ENCODE measurements at regions not wholly inside any gene's neighbourhood (a gene's known extent, or its start where the extent isn't known, plus 50 kb on each side); places are given as distances from the start of the nearest gene placed in this dataset.
"Not testable (repeated sequence)": the region's sequence is repeated elsewhere in the genome, so short reads cannot be mapped to it uniquely, and the experiment has no call there.

DNA sequence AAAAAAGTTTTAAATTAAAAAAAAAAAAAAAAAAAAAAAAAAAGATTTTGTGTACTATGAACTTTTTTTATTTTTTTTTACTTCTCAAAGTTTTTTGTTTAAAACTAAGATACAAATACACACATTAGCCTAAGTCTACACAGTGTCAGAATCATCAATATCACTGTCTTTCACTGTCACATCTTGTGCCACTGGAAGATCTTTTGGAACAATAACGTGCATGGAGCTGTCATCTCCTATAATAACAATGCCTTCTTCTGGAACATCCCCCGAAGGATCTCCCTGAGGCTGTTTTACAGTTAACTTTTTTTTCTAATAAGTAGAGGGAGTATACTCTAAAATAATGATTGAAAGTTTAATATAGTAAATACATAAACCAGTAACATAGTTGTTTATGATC, 295.7 kb downstream of the KCNJ2 start:
- DNase-seq, result no peak

DNA sequence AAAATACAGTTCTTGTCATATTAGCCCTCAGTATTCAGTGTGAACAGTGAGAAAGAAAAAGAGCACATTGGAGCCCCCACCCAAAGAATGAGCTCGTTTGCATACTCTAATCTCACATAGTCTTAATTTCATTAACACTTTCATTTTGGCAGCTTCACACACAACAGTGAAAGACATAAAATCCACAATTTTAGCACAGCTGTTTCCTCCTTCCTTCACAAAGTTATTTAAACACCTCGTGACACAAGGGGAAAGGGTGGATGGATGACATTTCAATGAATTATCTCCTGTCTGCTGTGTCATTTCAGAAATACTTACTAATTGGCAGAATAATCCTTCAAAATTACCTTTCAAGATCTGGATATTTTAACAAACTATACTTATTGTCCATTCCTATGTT, 299.3 kb downstream of the KCNJ2 start:
- no peak for DNase-seq

DNA sequence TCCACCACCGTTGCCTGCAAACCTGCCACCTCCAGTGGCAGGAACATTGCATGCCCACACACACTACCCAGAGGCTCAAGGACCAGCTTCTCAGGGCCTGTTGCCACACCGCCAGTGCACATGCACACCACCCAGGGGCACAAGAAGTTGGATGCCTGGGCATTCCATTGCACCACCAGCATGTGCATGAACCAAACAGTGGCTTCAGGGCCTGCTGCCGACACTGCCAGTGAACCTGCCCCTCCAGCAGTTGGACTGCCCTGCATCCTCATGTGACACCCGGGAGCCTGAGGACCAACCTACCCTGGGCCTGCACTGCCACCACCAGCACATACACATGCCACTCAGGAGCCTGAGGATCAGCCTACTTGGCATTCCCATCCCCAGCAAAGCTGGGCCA, 303.7 kb downstream of the KCNJ2 start:
- DNase-seq, result no peak

DNA sequence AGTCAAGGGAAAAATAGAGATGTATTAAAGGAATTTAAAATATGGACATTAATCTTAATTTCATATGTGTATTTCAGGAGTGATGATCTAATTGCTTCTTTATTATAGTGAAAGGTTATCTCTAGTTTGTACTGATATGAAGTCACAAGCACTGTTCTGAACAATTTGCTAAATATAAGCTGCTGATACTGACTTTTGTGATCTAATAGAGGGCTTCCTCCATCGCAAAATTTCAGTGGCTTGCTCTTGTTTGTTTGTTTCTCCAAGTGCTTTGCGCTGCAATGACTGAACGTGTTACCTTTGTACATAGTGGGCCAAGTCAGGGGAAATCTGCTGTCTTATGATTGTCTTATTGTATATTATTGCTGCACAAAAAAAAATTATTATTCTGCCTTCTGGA, 307.0 kb downstream of the KCNJ2 start:
- DNase-seq, result no peak

DNA sequence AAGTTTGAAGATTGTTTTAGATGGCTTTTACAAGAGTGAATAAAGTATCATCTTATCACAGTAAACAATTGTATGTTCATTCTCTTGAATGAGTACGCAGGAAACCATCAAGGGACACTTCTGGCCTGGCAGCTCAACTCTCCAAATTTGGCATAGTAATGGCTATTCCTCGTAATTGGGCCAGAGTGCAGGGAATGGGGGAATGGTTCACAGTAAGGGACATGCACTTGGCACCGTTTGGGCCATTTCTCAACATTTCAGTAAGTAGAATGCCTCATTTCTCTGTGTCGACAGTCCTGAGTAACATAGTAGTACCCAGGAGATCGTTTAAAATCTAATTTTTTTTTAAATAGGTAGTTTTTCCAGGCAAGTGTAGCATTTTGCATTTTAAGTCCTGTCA, 309.6 kb downstream of the KCNJ2 start:
- DNase-seq, result no peak

DNA sequence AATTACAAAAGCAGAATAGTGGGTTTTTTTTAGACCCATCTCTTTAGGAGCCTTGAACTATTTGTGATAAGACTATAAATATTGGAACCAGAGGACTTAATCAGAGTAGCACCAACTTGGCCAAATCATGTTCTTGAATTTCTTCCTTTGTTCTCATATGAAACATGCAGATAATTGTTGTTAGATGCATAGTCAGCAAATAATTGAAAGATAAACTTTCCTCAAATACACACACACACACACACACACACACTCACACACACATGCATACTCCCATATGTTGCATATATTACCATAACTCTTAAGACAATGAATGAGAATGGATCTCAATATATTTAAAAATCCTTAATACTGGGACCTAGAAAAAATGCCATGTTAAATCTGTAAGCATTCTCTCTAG, 310.4 kb downstream of the KCNJ2 start:
- DNase-seq, result no peak

DNA sequence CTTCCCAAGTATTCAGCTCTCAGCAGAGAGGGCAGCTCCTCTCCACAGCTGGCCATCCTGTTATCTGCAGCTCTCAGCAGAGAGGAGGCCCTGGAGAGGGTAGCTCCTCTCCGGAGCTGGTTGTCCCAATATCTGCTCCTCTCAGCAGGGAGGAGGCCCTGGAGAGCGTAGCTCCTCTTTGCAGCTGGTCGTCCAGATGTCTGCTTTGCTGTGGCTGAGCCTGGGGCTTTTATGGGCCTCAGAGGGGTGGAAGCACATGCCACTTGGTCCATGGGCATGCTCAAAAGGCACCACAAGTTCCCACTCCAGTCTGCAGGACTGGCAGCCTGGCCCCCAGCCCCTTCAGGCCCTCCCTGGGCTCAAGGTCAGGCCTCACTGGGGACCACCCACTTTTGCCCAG, 314.3 kb downstream of the KCNJ2 start:
- no peak for DNase-seq

DNA sequence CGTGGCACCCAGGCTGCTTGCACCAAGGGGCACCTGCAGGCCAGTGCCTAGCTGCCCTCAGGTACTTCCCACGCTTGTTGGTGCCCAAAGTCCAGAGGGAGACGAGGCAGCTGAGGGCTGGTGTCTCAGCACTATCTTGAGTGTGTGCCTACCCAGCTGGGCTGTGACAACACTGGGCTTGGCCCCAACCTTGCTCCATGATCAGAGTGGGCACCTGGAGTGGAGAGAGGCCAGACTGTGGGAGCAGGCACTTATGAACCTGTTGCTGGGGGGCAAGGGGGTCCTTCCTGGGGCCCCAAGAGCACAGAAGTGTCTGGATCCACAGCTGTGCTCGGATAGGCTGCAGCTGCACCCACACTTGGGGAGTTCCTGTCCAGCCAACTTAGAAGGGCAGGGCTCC, 314.7 kb downstream of the KCNJ2 start:
- DNase-seq, result no peak

DNA sequence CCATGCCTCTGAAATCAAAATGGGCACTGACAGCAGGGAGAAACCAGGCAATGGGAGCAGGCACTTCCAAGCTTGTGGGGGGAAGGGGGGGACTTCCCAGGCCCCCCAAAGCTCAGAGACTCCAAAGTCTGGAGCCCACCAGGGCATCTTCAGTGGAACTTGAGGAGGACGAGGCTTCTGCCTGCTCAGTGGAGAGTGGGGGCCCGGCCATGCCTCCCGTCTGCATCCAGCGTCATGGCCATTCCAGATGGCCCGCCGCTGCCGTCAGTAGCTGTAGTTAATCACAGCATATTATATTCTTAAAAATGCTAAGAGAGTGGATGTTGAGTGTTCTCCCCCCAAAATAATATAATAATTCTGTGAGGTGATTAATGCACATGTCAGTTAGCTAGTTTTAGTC, 315.2 kb downstream of the KCNJ2 start:
- DNase-seq, result no peak

DNA sequence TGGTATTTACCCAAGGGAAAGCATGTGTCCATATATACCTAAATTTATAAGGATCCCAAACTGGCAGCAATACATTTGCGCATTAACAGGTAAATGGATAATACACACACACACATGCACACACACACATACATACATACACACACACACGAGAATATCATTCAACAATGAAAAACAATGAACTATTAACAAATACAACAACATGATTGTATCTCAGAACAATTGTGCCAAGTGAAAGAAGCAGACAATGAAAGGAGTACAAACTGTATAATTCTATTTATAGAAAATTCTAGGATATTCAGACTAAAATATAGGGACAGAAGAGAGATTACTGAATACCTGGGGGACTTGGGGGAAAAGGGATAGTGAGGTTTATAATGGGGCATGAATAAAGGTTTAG, 323.0 kb downstream of the KCNJ2 start:
- no peak for DNase-seq

DNA sequence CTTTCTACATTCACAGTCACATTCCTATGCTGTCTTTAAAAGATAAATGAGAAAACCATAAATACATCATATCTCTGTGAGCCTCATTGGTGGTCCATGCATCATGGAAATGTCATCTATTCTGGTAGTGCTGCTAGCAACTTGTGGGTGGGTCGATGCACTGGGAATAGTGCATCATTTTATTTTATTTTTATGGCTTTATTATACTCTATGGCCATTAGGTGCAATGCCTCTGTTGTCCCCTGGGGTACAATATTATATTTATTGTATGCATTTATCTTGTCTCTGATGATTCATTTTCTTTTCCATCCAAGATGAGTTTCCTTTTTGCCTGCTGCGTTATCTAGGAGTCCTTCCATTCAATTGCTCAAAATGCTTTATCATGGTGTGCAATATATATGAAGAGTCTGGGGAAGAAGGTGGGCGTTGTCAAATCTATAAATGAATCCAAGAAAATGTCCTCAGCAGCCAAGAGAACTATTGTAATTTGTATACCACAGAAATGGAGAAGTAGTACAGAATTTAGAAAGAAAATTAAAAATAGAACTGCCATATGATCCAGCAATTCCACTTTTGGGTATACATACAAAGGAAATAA, 324.0 kb downstream of the KCNJ2 start:
- DNase-seq, result no peak

DNA sequence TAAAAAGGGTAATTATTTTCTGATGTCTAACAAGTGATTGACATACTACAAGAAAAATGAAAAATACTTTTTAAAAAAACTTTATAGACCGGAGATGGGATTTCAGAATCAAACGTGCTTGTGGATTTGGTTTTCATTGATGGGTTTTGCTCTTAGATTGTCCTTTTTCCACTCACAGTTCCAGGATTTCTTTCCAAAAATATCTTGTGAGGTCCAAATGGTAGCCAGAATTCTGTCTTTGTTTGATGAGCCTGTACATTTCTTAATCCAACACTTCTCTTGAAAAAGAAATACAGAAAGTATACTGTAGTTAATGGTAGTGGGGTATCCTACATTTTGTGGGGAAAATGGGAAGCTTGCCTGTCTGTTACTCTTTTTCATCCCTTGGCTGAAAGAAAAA, 329.3 kb downstream of the KCNJ2 start:
- no peak for DNase-seq

DNA sequence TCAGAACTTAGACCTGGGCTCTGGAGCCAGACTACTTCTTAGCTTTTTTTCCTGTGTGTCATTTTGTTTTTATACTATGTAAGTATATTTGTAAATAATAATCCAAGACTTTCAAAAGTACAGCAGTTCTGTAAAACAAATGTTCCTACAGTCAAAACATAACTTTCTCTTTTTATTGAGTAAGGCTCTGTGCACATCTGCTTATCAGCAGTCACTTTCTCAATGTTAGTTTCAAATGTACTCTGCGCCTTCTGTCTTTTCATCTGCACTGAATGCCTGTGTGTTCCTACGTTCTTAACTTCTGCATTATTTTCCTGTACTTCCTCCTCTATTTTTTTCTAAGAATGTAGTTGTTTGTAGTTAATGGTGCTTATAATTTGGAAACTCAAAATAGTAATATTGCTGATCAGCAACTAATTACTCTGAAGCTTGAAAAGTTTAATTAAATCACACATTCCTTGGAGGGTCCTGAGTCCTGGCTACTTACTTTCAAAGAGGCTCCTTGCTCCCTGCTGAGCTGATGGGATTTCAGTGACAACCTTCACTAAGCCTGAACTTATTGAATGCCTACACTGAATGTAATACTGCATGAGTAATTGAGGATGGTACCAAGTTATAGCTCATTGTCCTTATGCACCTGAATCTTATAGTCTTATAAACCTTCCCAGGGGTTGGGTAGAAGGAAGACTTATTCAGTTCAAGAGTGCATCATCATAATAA, 329.9 kb downstream of the KCNJ2 start:
- no peak for DNase-seq

DNA sequence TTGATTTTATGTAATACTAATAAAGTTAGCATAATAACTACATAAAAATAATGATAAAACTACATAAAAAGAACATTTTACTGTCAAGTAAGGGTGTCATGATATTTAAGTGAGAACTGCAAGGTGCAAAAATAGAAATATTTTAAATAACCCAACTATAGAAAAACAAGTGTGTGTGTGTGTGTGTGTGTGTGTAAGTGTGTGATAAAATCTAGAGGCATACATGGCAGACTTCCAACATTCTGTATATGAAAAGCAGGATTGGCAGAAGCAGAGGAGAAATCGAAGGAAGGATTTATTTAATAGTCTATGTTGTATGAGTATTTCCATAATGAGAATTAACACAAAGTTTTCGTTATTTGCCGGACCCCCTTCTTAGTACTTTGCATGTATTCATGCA, 334.1 kb downstream of the KCNJ2 start:
- no peak for DNase-seq

DNA sequence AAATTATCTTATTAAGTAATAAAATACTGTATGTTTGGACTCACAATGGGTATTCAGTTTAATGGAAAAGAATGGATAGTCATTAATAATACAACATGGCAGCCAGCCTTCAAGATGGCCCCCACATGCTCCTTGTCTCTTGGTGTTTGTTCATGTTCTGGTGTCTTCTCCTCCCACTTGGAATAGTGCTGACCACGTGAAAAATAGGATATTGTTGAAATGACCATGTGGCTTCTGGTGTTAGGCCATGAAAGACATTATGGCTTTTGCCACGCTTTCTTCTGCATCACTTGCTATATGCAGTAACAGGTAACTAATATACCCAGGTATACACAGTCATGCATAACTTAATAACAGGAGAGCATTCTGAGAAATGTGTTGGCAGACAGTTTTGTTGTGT, 341.0 kb downstream of the KCNJ2 start:
- DNase-seq, result no peak

DNA sequence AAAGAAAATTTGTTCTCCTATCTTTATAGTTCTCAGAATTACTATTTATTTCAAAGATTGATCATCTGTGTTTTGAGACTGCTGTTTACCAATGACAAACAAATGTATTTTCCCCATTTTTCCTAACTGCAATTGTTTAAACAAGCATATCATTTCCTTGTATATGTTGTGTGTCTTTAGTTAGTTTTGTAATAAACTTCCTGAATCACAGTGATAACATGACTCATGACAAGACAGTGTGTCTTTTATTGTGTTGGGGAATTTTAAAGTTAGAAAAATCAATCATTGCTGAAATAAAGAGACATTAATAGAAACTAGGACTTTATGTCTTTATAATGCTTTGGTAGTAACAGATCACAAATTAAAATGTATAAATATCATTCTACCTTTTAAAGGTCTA, 348.5 kb downstream of the KCNJ2 start:
- no peak for DNase-seq

DNA sequence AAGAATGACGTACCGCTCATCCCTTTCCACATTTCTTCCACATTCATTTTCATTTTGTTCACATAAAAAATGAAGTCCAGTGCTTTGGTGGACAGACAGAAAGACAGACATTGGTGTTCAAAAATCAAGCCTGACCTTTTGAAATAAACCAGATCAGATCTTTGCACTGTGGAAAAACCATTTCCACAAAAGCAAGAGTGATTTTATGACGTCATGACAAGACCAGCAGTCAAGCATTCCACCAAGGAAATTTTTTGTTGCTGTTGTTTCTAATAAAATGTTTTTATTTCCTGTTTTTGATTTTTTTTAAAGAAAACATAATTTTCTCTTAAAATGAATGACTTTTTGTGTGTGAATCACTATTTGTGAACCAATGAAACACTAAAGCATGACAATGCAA, 350.0 kb downstream of the KCNJ2 start:
- DNase-seq, result no peak

DNA sequence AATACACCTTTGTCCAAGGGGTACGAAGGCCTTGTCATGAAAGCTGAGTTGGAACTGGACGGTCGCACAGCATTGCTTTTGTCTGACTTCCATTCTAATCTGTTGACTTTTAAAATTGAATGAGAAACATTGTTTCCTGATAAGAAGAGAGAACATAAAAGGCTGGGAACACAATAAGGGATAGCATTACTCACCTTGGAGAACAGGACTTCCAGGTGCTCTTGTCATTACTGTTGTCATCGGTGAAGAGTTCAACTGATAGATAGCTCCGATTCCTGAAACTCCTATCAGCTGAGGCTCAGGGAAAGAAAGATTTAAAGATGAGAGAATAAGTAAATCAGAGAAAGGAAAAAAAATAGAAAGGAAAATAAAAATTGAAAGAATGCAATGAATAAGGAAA, 351.1 kb downstream of the KCNJ2 start:
- no peak for DNase-seq

DNA sequence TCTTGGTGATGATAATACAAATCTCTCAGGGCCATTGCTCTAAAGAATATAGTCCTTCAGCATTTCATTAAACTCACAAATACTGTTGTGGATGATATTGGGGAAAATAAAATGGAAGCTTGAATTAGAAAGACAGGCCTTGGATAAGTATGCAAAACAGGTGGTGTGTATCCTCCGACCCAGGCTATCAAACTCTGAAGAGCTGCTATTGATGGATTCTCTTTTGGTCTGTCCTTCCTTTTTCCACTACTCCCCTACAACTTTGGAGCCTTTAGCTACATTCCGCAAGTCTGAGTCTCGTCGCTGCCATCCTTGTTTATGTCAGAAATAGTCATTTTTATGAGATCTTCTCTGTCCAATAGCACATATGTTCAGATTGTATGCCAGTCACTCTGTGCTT, 351.6 kb downstream of the KCNJ2 start:
- DNase-seq, result no peak

DNA sequence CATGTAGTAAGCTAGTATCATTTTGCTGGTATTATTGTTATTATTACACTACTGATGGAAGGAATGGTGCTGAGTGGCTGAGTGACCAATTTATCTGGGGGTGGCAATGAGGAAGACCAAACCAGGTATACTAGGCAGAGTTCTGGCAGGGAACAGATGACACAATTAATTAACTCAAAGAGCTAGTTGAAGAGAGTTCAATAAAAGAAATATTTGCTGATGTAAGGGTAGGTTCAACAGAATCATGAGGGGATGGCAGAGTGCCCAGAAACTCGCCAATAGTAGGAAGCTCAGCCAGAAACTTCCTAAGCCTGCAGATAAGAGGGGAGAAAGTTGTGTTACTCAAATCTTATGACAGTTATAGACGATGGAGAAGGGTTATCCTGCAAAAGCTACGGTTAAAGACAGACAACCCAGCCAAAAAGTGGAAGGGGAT, 352.5 kb downstream of the KCNJ2 start:
- no peak for DNase-seq

DNA sequence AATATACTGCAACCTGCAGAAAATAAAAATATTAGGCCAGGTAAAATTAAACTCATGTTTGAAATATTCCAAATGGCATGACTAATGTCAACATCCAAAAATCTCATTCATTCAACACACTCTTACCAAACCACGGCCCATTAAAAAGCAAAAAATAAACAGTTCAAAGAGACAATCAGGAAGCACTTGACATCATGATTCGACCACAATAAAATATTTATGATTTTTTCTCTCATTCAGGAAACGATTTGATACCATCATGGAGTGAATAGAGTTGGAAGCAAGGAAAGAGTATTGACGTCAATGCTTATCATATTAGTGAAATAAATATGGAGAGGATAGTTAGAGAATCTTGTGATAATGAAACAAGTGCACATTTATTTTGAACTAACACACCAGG, 354.1 kb downstream of the KCNJ2 start:
- DNase-seq, result no peak

DNA sequence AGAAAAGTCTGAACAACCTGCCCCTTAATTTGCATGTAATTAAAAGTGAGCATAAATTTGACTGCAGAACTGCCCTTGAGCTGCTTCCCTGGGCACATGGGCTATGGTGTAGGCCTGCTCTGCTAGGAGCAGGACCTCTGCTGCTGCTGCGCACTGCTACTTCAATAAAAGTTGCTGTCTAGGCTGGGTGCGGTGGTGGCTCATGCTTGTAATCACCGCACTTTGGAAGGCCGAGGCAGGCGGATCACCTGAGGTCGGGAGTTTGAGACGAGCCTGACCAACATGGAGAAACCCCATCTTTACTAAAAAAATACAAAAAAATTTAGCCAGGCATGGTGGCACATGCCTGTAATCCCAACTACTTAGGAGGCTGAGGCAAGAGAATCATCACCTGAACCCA, 355.7 kb downstream of the KCNJ2 start:
- not testable (repeated sequence) for DNase-seq

DNA sequence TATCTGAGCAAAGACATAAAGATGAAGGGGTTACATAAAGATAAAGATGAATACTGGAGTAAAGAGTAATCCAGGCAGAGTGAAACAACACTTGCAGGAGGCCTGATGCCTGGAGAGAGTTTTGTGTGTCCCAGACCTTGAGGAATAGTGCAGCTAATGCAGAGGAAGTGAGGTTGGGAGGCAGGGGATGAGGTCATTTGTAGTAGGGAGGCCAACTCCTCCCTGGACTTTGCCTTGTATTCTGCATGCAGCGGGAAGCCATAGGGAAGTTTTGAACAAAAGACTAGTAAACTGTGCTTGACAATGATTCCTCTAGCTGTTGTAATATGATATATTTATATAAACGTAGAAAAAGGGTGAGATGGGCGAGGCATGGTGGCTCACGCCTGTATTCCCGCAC, 356.6 kb downstream of the KCNJ2 start:
- no peak for DNase-seq

DNA sequence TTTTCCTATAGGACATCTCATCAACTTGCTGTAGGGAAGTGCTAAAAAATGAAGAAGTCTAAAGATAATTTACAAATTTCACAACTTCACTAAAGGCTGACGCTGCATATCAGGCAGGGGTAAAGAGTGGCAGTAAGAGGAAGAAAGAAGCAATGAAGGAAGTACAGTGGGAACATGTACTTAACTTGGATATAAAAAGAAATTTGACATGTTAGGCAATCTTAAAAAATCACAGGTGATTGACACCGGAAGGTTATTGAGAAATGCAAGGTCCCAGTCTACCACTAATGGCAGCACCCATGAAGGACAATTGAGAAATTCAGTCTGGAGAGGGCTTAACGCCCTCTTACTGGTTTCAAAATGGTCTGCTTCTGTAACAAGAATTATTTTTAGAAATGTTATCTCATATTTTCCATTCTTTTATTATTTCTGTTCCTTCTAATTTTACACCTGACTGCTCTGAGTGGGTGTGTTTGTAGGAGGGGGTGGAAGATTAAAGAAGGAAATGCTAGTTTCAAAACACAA, 358.1 kb downstream of the KCNJ2 start:
- no peak for DNase-seq

DNA sequence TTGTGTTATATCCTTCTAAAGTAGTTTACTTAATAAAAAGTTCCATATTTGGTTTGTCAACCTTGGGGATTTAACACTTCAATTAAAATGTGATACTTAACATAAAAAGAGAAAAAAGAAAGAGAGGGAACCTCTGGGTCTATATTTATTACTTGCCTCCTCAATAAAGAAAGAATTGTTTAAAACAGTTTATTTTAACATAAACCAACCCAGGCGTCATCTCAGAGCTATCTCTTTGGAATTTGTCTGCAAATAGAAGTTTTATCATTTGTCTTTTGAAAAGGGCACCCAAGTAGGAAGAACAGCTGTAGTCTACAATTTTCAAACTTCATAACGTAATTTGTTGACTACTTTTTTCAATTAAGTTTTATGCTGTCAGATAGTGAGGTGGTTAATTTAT, 364.1 kb downstream of the KCNJ2 start:
- DNase-seq, result no peak
